IMR-90 (cell line): ENCODE measurements at regions not wholly inside any gene's neighbourhood (a gene's known extent, or its start where the extent isn't known, plus 50 kb on each side); places are given as distances from the start of the nearest gene placed in this dataset.

ENCODE experiments used
- ATAC-seq: fragments of 200-7000 bp; cut with Tn5 transposase; 2 replicates; pipeline ENCODE4 v1.9.1; 2020; ENCODE audit warnings: low read depth, mild to moderate bottlenecking, moderate library complexity
- BruUV-seq: library from RNA; stranded (reverse); fragments of 400-500 nt; replicated peaks from 2 replicates; lab custom pipeline; 2021; lab: Mats Ljungman, UMichigan
- CTCF ChIA-PET: fragments of 300-600 bp; formaldehyde crosslinking; extraction: SDS; loops from one replicate; lab custom pipeline; 2021; ENCODE audit warnings: antibody characterized with exemption; lab: Yijun Ruan, JAX
- POLR2A ChIA-PET: fragments of 300-600 bp; sonication (Branson Sonifier 250); formaldehyde crosslinking; loops from one replicate; lab custom pipeline; 2022; ENCODE audit warnings: antibody characterized with exemption; ENCODE audit not compliant: unreplicated experiment; lab: Charles Lee
- DNase-seq: peaks from one replicate; pipeline ENCODE4 v3.0.0; 2013
- H2AFZ ChIP-seq: replicated peaks from 2 replicates; pipeline ENCODE3; 2013; ENCODE audit warnings: low read length, mild to moderate bottlenecking; ENCODE audit not compliant: poor library complexity
- H2AK5ac ChIP-seq: 2 replicates; pipeline ENCODE4 v1.6.1; 2013; ENCODE audit warnings: low read depth, low read length, inconsistent platforms
- H2AK9ac ChIP-seq: replicated peaks from 2 replicates; pipeline ENCODE3; 2013; ENCODE audit warnings: mild to moderate bottlenecking, low read depth, low read length, moderate library complexity; ENCODE audit not compliant: poor library complexity
- H2BK120ac ChIP-seq: 2 replicates; pipeline ENCODE4 v1.6.1; 2013; ENCODE audit warnings: low read depth, low read length, inconsistent platforms
- H2BK15ac ChIP-seq: 3 replicates; pipeline ENCODE4 v1.6.1; 2013; ENCODE audit warnings: low read depth, low read length, inconsistent platforms
- H2BK20ac ChIP-seq: 2 replicates; pipeline ENCODE4 v1.6.1; 2013; ENCODE audit warnings: low read depth, mild to moderate bottlenecking, inconsistent platforms, low read length, moderate library complexity
- H2BK5ac ChIP-seq: 2 replicates; pipeline ENCODE4 v1.6.1; 2013; ENCODE audit warnings: mild to moderate bottlenecking, low read depth, low read length, inconsistent platforms; ENCODE audit not compliant: poor library complexity, severe bottlenecking
- H3K14ac ChIP-seq: replicated peaks from 2 replicates; pipeline ENCODE4 v1.6.1; 2013; ENCODE audit warnings: low read depth, low read length, inconsistent platforms
- H3K18ac ChIP-seq: 2 replicates; pipeline ENCODE4 v1.6.1; 2013; ENCODE audit warnings: low read depth, low read length, control low read depth
- H3K23ac ChIP-seq: 2 replicates; pipeline ENCODE4 v1.6.1; 2013; ENCODE audit warnings: low read depth, low read length, inconsistent platforms
- H3K27ac ChIP-seq: 2 replicates; pipeline ENCODE4 v1.5.1; 2013; ENCODE audit warnings: mild to moderate bottlenecking, control low read depth, low read length; ENCODE audit not compliant: insufficient read depth
- H3K27me3 ChIP-seq: 2 replicates; pipeline ENCODE4 v1.6.1; 2013; ENCODE audit warnings: low read length; ENCODE audit not compliant: control insufficient read depth, insufficient read depth
- H3K36me3 ChIP-seq: 2 replicates; pipeline ENCODE4 v1.6.1; 2013; ENCODE audit warnings: low read length, mixed read lengths; ENCODE audit not compliant: control insufficient read depth, insufficient read depth
- H3K4ac ChIP-seq: 2 replicates; pipeline ENCODE4 v1.6.1; 2013; ENCODE audit warnings: low read depth, low read length, inconsistent platforms
- H3K4me1 ChIP-seq: 2 replicates; pipeline ENCODE4 v1.6.1; 2013; ENCODE audit warnings: low read length, mixed read lengths; ENCODE audit not compliant: control insufficient read depth, insufficient read depth
- H3K4me2 ChIP-seq: 2 replicates; pipeline ENCODE4 v1.6.1; 2013; ENCODE audit warnings: low read depth, mild to moderate bottlenecking, control low read depth, low read length, moderate library complexity
- H3K4me3 ChIP-seq: 2 replicates; pipeline ENCODE4 v1.5.1; 2013; ENCODE audit warnings: low read depth, mild to moderate bottlenecking, control low read depth, low read length, moderate library complexity; ENCODE audit not compliant: insufficient read depth
- H3K56ac ChIP-seq: 2 replicates; pipeline ENCODE4 v1.6.1; 2013; ENCODE audit warnings: low read length, inconsistent platforms; ENCODE audit not compliant: insufficient read depth; ENCODE audit errors: extremely low read depth
- H3K79me1 ChIP-seq, 2 experiments: 2 replicates each; pipeline ENCODE4 v1.6.1; 2013; ENCODE audit warnings: low read length in 2 of 2, inconsistent platforms in 1 of 2, low read depth in 1 of 2
- H3K9ac ChIP-seq: 2 replicates; pipeline ENCODE4 v1.6.1; 2013; ENCODE audit warnings: low read depth, low read length, control low read depth
- H3K9me1 ChIP-seq: 2 replicates; pipeline ENCODE4 v1.6.1; 2013; ENCODE audit warnings: low read length, inconsistent platforms; ENCODE audit not compliant: insufficient read depth
- H3K9me3 ChIP-seq: 2 replicates; pipeline ENCODE4 v1.6.1; 2013; ENCODE audit warnings: low read length; ENCODE audit not compliant: control insufficient read depth, insufficient read depth
- H4K20me1 ChIP-seq: 2 replicates; pipeline ENCODE4 v1.6.1; 2013; ENCODE audit warnings: low read length, inconsistent platforms; ENCODE audit not compliant: insufficient read depth
- H4K5ac ChIP-seq: 2 replicates; pipeline ENCODE4 v1.6.1; 2013; ENCODE audit warnings: mild to moderate bottlenecking, low read depth, low read length, control low read depth
- H4K8ac ChIP-seq, 2 experiments: 2 replicates each; pipeline ENCODE4 v1.6.1; 2013; ENCODE audit warnings: low read depth in 2 of 2, low read length in 2 of 2, control low read depth in 1 of 2, inconsistent platforms in 1 of 2
- H4K91ac ChIP-seq: 2 replicates; pipeline ENCODE4 v1.6.1; 2013; ENCODE audit warnings: low read depth, low read length, inconsistent platforms; ENCODE audit not compliant: insufficient read depth
- POLR2A ChIP-seq: IDR thresholded peaks from 2 replicates; pipeline ENCODE4 v1.6.1; 2012; ENCODE audit warnings: mild to moderate bottlenecking, low read depth, low read length
- RFX5 ChIP-seq: IDR thresholded peaks from 2 replicates; pipeline ENCODE4 v1.8.0; 2012; ENCODE audit warnings: low read depth, mild to moderate bottlenecking, low read length, moderate library complexity
- WGBS, 2 experiments: methylation state at CpG; one replicate each; pipeline versions ENCODE4 v1.1.5 to v1.1.7; 2013; ENCODE audit warnings: missing lambda C conversion rate in 2 of 2; ENCODE audit not compliant: insufficient read length in 1 of 2; ENCODE audit errors: extremely low coverage in 2 of 2; 5-methylcytosine and 5-hydroxymethylcytosine counted together
- dilution Hi-C: fragments of 300-500 bp; cut with HindIII; formaldehyde crosslinking; loops from one replicate; pipeline ENCODE4 v1.14.3; 2018; ENCODE audit warnings: low sequenced_read_pairs; ENCODE audit not compliant: unreplicated experiment
- in situ Hi-C: fragments of 300-500 bp; cut with MboI; formaldehyde crosslinking; loops from 3 replicates; pipeline ENCODE4 v1.14.3; 2019; ENCODE audit warnings: low sequenced_read_pairs, inconsistent platforms, mixed read lengths
- intact Hi-C: fragments of 100-400 bp; cut with micrococcal nuclease; formaldehyde crosslinking; loops from 2 replicates; pipeline ENCODE4 v1.10.0; 2022

GRCh38 chr2:71882236-71882946 is 265.3 kb downstream of the CYP26B1 start:
- POLR2A ChIA-PET: no interaction called here
- H3K23ac ChIP-seq: no peak overlapping the region
- BruUV-seq: no TSS peak
- no peaks in the 10 kb centered on the region for H3K36me3 ChIP-seq
- peak overlapping the region; percentile 65 for H4K5ac ChIP-seq
- no peaks in the 10 kb centered on the region for H4K20me1 ChIP-seq
- H3K79me1 ChIP-seq: no peaks in the 10 kb centered on the region
- H4K91ac ChIP-seq: peak overlapping the region; percentile 34; the same call in 1 of the 2 replicates
- peak overlapping the region; percentile 57 for H2AK9ac ChIP-seq
- peak overlapping the region; percentile 31; the same call in 1 of the 2 replicates for H3K27ac ChIP-seq
- H2AFZ ChIP-seq: peak overlapping the region; percentile 47
- CTCF ChIA-PET: interaction anchor here (0.6 kb wide), 1 partner anchor 1709 kb away, joined by 4 read pairs; no protein-coding TSS in a partner anchor
- peak overlapping the region; percentile 76 for H2BK5ac ChIP-seq
- H3K56ac ChIP-seq: no peak overlapping the region
- TF ChIP-seq RFX5 (no peak), POLR2A (no peak)
- no peak overlapping the region for H3K9ac ChIP-seq
- intact Hi-C loops: no loop called here
- H3K4me3 ChIP-seq: no peak overlapping the region
- H4K8ac ChIP-seq: peak overlapping the region in 1 of 2 experiments; percentile 56; a peak in 3 of 4 replicates
- H2BK120ac ChIP-seq: peak overlapping the region; percentile 99
- peaks cover 31% of the 10 kb centered on the region for H3K4me1 ChIP-seq
- peak overlapping the region; percentile 31 for H2AK5ac ChIP-seq
- peak overlapping the region; percentile 83 for H3K18ac ChIP-seq
- peak overlapping the region; percentile 57; the same call in 1 of the 2 replicates for H2BK20ac ChIP-seq
- ATAC-seq: no peak
- peaks cover 2% of the 10 kb centered on the region for H3K27me3 ChIP-seq
- 94% methylated on average over 3 of the region's 8 CpGs; no CpG with 5 or more reads in 1 of the 2 experiments for WGBS, 2 experiments
- no peak for DNase-seq
- H3K9me3 ChIP-seq: peaks cover 9% of the 10 kb centered on the region
- dilution Hi-C loops: no loop called here
- no peak overlapping the region for H3K4me2 ChIP-seq
- H3K9me1 ChIP-seq: peaks cover 12% of the 10 kb centered on the region
- H2BK15ac ChIP-seq: peak overlapping the region; percentile 58; the same call in 1 of the 3 replicates
- H3K14ac ChIP-seq: peak overlapping the region; percentile 39; the same call in 1 of the 2 replicates
- H3K4ac ChIP-seq: peak overlapping the region; percentile 66
- in situ Hi-C loops: no loop called here
